Tibial nerve (tissue), 4 donors: ENCODE measurements at regions not wholly inside any gene's neighbourhood (a gene's known extent, or its start where the extent isn't known, plus 50 kb on each side); places are given as distances from the start of the nearest gene placed in this dataset.

Experiments used
- DNase-seq, 2 donors: peaks; one replicate each; pipeline ENCODE4 v3.0.0-alpha.2; 2019; ENCODE audit warnings: low spot score in 2 of 2
- H3K27ac ChIP-seq, 4 donors: fragments of 200-600 bp; sonication (generic) in 3 of 4; one replicate each; pipeline ENCODE4 v1.5.1; 2017 to 2019; ENCODE audit warnings: mild to moderate bottlenecking in 1 of 4
- H3K27me3 ChIP-seq, 2 donors: fragments of 200-600 bp; sonication (generic) in 1 of 2; one replicate each; pipeline versions ENCODE4 v1.5.1 to v1.6.0; 2017 to 2019
- H3K36me3 ChIP-seq, 3 donors: fragments of 200-600 bp; sonication (generic); one replicate each; pipeline ENCODE4 v1.5.1; 2018 to 2019
- H3K4me1 ChIP-seq, 4 donors: fragments of 200-600 bp; sonication (generic) in 3 of 4; one replicate each; pipeline ENCODE4 v1.5.1; 2017 to 2019
- H3K4me3 ChIP-seq, 4 donors: fragments of 200-600 bp; sonication (generic) in 3 of 4; one replicate each; pipeline ENCODE4 v1.5.1; 2017 to 2019; ENCODE audit warnings: mild to moderate bottlenecking in 1 of 4, moderate library complexity in 1 of 4
- H3K9me3 ChIP-seq, 4 donors: fragments of 200-600 bp; sonication (generic) in 3 of 4; one replicate each; pipeline ENCODE4 v1.5.1; 2017 to 2019
- EP300 ChIP-seq, 2 donors: sonication (generic); formaldehyde crosslinking; IDR thresholded peaks; one replicate each; pipeline ENCODE4 v1.6.1; 2017; ENCODE audit warnings: antibody characterized with exemption in 2 of 2, mild to moderate bottlenecking in 1 of 2
- POLR2A ChIP-seq, 2 donors: fragments of 450-650 bp; IDR thresholded peaks; one replicate each; pipeline ENCODE4 v1.6.1; 2017; ENCODE audit warnings: antibody characterized with exemption in 2 of 2, mild to moderate bottlenecking in 2 of 2, moderate library complexity in 2 of 2
- WGBS, 2 donors: methylation state at CpG; one replicate each; pipeline ENCODE4 v1.1.5; 2018; 5-methylcytosine and 5-hydroxymethylcytosine counted together
- TF ChIP-seq, protein P1 (sequence below), 5 experiments: fragments of 200-600 bp in 3 of 5; fragments of 450-650 bp in 2 of 5; sonication (generic) in 3 of 5; IDR thresholded peaks; one replicate each; pipeline ENCODE4 v1.5.1; 2016 to 2019; ENCODE audit warnings: antibody characterized with exemption in 5 of 5, mild to moderate bottlenecking in 3 of 5, moderate library complexity in 2 of 5

- Histone ChIP-seq H3K4me1 (no peaks in the 10 kb centered on the region), H3K4me3 (no peak overlapping the region), H3K27me3 (no peaks in the 10 kb centered on the region), H3K36me3 (no peaks in the 10 kb centered on the region), H3K9me3 (no peaks in the 10 kb centered on the region), H3K27ac (no peak overlapping the region)
- no peak for DNase-seq
- TF ChIP-seq, protein P1, sequence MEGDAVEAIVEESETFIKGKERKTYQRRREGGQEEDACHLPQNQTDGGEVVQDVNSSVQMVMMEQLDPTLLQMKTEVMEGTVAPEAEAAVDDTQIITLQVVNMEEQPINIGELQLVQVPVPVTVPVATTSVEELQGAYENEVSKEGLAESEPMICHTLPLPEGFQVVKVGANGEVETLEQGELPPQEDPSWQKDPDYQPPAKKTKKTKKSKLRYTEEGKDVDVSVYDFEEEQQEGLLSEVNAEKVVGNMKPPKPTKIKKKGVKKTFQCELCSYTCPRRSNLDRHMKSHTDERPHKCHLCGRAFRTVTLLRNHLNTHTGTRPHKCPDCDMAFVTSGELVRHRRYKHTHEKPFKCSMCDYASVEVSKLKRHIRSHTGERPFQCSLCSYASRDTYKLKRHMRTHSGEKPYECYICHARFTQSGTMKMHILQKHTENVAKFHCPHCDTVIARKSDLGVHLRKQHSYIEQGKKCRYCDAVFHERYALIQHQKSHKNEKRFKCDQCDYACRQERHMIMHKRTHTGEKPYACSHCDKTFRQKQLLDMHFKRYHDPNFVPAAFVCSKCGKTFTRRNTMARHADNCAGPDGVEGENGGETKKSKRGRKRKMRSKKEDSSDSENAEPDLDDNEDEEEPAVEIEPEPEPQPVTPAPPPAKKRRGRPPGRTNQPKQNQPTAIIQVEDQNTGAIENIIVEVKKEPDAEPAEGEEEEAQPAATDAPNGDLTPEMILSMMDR (IDR thresholded peaks at IDR 0.05): no peak
- TF ChIP-seq EP300 (IDR thresholded peaks at IDR 0.05): no peak
- no peak for TF ChIP-seq POLR2A (IDR thresholded peaks at IDR 0.05)
- WGBS, 2 donors: 2 to 40% methylated on average over 1 of the region's 1 CpG
These were observed 465.3 kb downstream of the C4orf33 start for GRCh38 chr4:129561280-129561679.

GRCh38 chr4:129561886-129562671, 466.1 kb downstream of the C4orf33 start:
- Histone ChIP-seq H3K27ac (no peak overlapping the region), H3K4me3 (no peak overlapping the region), H3K9me3 (no peaks in the 10 kb centered on the region), H3K27me3 (no peaks in the 10 kb centered on the region), H3K36me3 (no peaks in the 10 kb centered on the region), H3K4me1 (no peaks in the 10 kb centered on the region)
- WGBS, 2 donors: 79 to 82% methylated on average over 2 of the region's 2 CpGs
- no peak for TF ChIP-seq EP300 (IDR thresholded peaks at IDR 0.05)
- TF ChIP-seq, protein P1 (IDR thresholded peaks at IDR 0.05): no peak
- TF ChIP-seq POLR2A (IDR thresholded peaks at IDR 0.05): no peak
- DNase-seq: no peak

DNA sequence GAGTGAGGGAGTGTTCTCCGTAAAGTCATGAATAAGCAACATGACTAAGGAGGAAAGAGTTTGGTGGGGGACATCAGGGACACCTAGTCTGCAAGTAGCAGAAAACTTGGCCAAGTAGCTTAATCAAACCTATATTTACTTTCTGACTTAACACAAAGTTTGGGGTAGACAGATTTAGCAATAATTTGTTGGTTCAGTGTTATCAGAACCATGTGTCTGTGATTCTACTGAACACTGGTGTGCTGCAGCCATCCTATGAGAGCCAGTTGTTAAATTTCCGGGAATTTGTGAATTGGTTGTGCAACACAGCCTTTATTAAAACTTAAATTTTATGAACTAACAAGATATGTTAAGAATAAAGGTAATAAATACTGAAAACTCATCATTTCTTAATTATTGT, 469.3 kb downstream of the C4orf33 start:
- Histone ChIP-seq H3K9me3 (no peaks in the 10 kb centered on the region), H3K4me3 (no peak overlapping the region), H3K4me1 (no peaks in the 10 kb centered on the region), H3K36me3 (no peaks in the 10 kb centered on the region), H3K27ac (no peak overlapping the region), H3K27me3 (no peaks in the 10 kb centered on the region)
- TF ChIP-seq POLR2A (IDR thresholded peaks at IDR 0.05) (no peak), EP300 (IDR thresholded peaks at IDR 0.05) (no peak)
- DNase-seq: no peak
- WGBS, 2 donors: 90 to 99% methylated on average over 2 of the region's 2 CpGs

GRCh38 chr4:129570326-129570725, 474.4 kb downstream of the C4orf33 start:
- no peaks in the 10 kb centered on the region for H3K36me3 ChIP-seq
- TF ChIP-seq EP300 (IDR thresholded peaks at IDR 0.05) (no peak), POLR2A (IDR thresholded peaks at IDR 0.05) (no peak)
- TF ChIP-seq, protein P1 (IDR thresholded peaks at IDR 0.05): no peak
- no peaks in the 10 kb centered on the region for H3K4me1 ChIP-seq
- no peak overlapping the region for H3K27ac ChIP-seq
- DNase-seq: no peak
- no peaks in the 10 kb centered on the region for H3K27me3 ChIP-seq
- no peaks in the 10 kb centered on the region for H3K9me3 ChIP-seq
- H3K4me3 ChIP-seq: no peak overlapping the region

GRCh38 chr4:129578336-129578735, 482.4 kb downstream of the C4orf33 start:
- 54 to 63% methylated on average over 6 of the region's 6 CpGs for WGBS, 2 donors
- H3K9me3 ChIP-seq: no peaks in the 10 kb centered on the region
- H3K27ac ChIP-seq: no peak overlapping the region
- TF ChIP-seq, protein P1 (IDR thresholded peaks at IDR 0.05): no peak
- no peak for TF ChIP-seq EP300 (IDR thresholded peaks at IDR 0.05)
- no peak for TF ChIP-seq POLR2A (IDR thresholded peaks at IDR 0.05)
- H3K4me1 ChIP-seq: peaks cover 0 to 17% (median 0%) of the 10 kb centered on the region in 4 donors
- H3K27me3 ChIP-seq: no peaks in the 10 kb centered on the region
- DNase-seq: no peak
- no peak overlapping the region for H3K4me3 ChIP-seq
- H3K36me3 ChIP-seq: no peaks in the 10 kb centered on the region
